GM18499 (cell line): ENCODE measurements at regions not wholly inside any gene's neighbourhood (a gene's known extent, or its start where the extent isn't known, plus 50 kb on each side); places are given as distances from the start of the nearest gene placed in this dataset.
"Not testable (repeated sequence)": the region's sequence is repeated elsewhere in the genome, so short reads cannot be mapped to it uniquely, and the experiment has no call there.

Experiments
- ATAC-seq: cut with Tn5 transposase; IDR thresholded peaks from one replicate; pipeline ENCODE4 v1.9.1; 2021; ENCODE audit warnings: moderate number of reproducible peaks; ENCODE audit not compliant: insufficient read depth, unreplicated experiment

GRCh38 chr7:143704813-143705212, 52.7 kb downstream of the CTAGE6 start:
- ATAC-seq = not testable (repeated sequence)

- ATAC-seq = peak; percentile 98
Observed at GRCh38 chr7:143700759-143701699, 56.5 kb downstream of the CTAGE6 start.
